ENCODE measurements at regions not wholly inside any gene's neighbourhood (a gene's known extent, or its start where the extent isn't known, plus 50 kb on each side); places are given as distances from the start of the nearest gene placed in this dataset.

DNA sequence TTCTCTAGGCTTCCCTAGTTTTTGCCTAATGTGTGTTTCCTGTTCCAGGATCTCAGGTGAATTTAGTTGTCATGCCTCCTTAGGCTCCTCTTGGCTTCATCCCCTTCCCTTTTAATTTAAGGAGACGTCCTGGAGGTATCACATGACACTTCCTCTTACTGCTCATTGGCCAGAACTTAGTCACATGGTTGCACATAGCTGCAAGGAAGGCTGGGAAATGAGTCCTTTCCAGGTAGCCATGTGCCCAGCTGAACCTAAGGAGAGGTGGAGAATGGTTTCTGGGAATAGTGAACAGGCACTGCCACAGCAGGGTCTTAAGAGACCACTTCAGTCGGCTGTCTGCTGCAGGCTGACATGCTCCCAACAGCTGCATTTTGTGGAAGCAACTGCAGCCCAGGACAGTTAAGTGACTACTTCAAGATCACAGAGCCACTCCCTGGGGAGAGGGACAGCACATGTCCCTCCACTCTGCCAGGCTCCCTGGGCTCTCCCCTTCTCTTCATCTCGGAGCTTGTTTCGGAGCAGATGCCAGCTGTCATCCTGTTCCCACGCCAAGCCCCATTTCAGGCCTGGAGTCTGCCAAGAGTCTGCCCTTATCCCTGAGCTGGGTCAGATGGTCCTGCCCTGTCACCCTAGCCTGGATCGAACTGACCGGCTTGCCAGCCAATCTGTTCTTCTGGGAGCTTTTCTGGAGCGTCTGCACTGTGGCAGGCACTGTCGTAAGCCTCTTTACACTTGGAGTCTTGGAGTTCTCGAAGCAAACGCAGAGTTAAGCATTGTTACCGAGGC is 81.4 kb upstream of the FOXF1 start:
- Mint-ChIP-seq H3K4me3 (no peak overlapping the region), H3K9me3 (no peaks in the 10 kb centered on the region), H3K36me3 (no peaks in the 10 kb centered on the region), H3K27ac (no peak overlapping the region), H3K27me3 (peaks cover 11% of the 10 kb centered on the region), H3K4me1 (no peaks in the 10 kb centered on the region)
- no peak for ATAC-seq (ENCODE audit: low read depth)
- no peak for DNase-seq (ENCODE audit: low spot score in 2 of 2)

- Mint-ChIP-seq H3K27ac (no peak overlapping the region), H3K9me3 (no peaks in the 10 kb centered on the region), H3K4me3 (no peak overlapping the region), H3K36me3 (no peaks in the 10 kb centered on the region), H3K4me1 (no peaks in the 10 kb centered on the region), H3K27me3 (peaks cover 11% of the 10 kb centered on the region)
- DNase-seq (ENCODE audit: low spot score in 2 of 2) (no peak), ATAC-seq (ENCODE audit: low read depth) (no peak)
These were observed 80.7 kb upstream of the FOXF1 start for GRCh38 chr16:86429663-86430062.

GRCh38 chr16:86430814-86431213 is 79.5 kb upstream of the FOXF1 start:
- H3K36me3 Mint-ChIP-seq, result no peaks in the 10 kb centered on the region
- ATAC-seq (ENCODE audit: low read depth), result no peak
- no peak overlapping the region for H3K4me3 Mint-ChIP-seq
- H3K9me3 Mint-ChIP-seq, result no peaks in the 10 kb centered on the region
- no peaks in the 10 kb centered on the region for H3K4me1 Mint-ChIP-seq
- no peak for DNase-seq (ENCODE audit: low spot score in 2 of 2)
- peaks cover 8% of the 10 kb centered on the region for H3K27me3 Mint-ChIP-seq
- no peak overlapping the region for H3K27ac Mint-ChIP-seq

DNA sequence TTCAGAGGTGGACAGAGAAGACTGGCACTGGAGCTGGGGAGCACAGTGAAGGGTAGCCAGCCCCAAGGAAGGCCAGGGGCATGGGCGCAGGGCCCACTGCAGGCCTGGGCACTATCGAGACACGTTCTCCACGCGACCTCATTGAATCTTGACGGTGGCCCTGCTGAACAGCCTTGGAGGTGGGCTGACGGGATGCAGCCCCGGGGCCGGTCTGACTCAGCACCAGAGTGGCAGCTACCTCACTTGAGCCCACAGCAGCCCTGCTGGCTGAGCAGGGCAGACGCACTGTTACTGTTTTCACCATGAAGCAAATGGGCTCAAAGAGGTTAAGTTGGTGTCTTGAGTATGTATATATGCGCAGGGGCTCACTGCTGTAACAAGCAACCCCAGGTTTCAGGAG is 78.8 kb upstream of the FOXF1 start:
- H3K4me1 Mint-ChIP-seq, result no peaks in the 10 kb centered on the region
- H3K27me3 Mint-ChIP-seq, result peaks cover 6% of the 10 kb centered on the region
- H3K36me3 Mint-ChIP-seq, result no peaks in the 10 kb centered on the region
- no peak overlapping the region for H3K27ac Mint-ChIP-seq
- DNase-seq (ENCODE audit: low spot score in 2 of 2) (no peak), ATAC-seq (ENCODE audit: low read depth) (no peak)
- H3K9me3 Mint-ChIP-seq, result no peaks in the 10 kb centered on the region
- H3K4me3 Mint-ChIP-seq, result no peak overlapping the region

DNA sequence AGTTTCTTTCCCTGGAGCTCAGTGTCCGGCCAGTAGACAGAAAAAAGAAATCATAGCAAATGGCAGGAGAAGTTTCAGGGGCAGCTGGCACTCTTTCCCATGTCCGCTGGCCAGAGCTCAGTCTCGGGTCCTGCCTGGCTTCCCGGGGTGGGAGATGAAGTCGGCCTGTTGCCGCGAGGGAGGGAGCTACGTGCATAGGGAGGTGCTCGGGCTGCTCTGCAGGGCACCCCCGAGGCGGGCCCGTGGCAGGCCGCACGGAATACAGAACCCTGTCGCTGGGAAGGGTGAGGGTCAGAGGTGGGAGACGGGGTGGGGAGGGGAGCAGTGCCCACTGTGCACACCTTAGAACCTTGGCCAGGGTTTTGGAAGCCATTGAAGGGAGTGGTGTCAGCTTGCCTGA is 78.3 kb upstream of the FOXF1 start:
- ATAC-seq (ENCODE audit: low read depth) (no peak), DNase-seq (ENCODE audit: low spot score in 2 of 2) (no peak)
- Mint-ChIP-seq H3K27ac (no peak overlapping the region), H3K4me3 (no peak overlapping the region), H3K36me3 (no peaks in the 10 kb centered on the region), H3K27me3 (peaks cover 6% of the 10 kb centered on the region), H3K4me1 (no peaks in the 10 kb centered on the region), H3K9me3 (no peaks in the 10 kb centered on the region)

DNA sequence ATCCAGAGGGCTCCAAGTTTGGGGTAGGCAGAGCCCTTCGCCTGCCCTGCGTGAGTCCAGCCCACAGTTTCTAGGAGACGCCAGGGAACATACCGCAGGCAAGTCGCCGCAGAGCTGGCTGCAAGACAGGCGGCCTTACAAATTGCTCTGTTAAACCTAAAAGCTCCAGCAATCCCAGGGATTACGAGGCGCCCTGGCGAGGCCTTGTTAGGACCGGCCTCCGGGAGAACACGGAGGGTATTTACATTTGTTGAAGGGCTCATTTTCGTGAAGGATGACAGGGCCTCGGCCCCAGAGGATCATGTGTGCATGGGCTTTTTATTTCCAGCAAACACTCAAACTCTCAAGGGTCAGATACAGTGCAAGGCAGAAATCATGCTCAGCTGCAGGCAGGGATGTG is 77.6 kb upstream of the FOXF1 start:
- Mint-ChIP-seq H3K4me1 (no peaks in the 10 kb centered on the region), H3K4me3 (no peak overlapping the region), H3K27me3 (peaks cover 8% of the 10 kb centered on the region), H3K9me3 (peaks cover 4% of the 10 kb centered on the region), H3K36me3 (no peaks in the 10 kb centered on the region), H3K27ac (no peak overlapping the region)
- ATAC-seq (ENCODE audit: low read depth), result no peak
- DNase-seq (ENCODE audit: low spot score in 2 of 2), result no peak

DNA sequence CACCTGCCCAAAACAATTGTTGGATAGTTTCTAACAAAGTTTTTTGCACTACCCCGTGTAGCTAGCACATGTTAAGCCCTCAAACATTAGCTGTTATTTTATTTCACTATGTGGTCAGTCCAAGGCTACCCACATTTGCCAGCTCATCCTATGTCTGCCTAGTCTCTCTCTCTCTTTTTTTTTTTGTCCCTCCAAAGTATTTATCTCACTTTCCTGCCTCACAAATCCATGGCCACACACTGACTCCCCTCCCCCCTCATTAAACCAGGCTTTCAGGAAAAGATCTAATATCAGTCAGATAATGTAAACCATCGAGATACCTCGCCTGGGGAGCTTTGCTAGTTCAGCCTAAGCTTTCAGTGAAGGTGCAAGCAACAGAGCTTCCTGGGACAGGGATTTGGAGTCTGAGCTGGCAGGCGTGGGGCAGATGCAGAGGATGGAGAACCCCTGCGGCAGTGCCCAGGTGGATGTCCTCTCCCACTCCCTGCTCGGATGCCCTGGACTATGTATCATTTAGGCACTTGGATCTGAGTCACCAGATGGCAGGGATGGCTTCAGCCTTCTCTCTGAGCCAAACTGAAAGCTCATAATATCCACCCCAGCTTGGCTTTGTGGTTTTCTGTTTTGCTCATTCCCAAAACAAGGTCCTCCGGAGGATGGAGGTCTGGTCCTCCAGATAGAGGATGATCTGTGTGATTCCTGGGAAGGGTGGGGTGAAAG is 73.7 kb upstream of the FOXF1 start:
- Mint-ChIP-seq H3K36me3 (no peaks in the 10 kb centered on the region), H3K27ac (no peak overlapping the region), H3K9me3 (peaks cover 4% of the 10 kb centered on the region), H3K4me3 (no peak overlapping the region), H3K4me1 (no peaks in the 10 kb centered on the region), H3K27me3 (peaks cover 8% of the 10 kb centered on the region)
- DNase-seq (ENCODE audit: low spot score in 2 of 2), result no peak
- ATAC-seq (ENCODE audit: low read depth), result no peak

DNA sequence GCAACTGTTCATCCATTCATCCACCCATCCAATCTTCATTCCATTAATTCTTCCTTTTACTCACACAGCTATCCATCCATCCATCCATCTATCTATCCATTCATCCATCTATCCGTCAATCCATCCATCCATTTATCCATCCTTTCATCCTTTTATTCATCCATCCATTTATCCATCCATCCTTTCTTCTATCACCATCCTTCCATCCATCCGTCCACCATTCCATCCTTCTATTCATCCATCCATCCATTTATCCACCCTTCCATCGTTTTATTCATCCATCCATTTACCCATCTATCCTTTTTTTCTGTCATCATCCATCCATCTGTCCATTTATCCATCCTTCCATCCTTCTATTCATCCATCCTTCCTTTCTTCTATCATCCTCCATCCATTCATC is 73.0 kb upstream of the FOXF1 start:
- no peaks in the 10 kb centered on the region for H3K36me3 Mint-ChIP-seq
- ATAC-seq (ENCODE audit: low read depth) (no peak), DNase-seq (ENCODE audit: low spot score in 2 of 2) (no peak)
- peaks cover 4% of the 10 kb centered on the region for H3K9me3 Mint-ChIP-seq
- no peak overlapping the region for H3K27ac Mint-ChIP-seq
- no peaks in the 10 kb centered on the region for H3K4me1 Mint-ChIP-seq
- H3K4me3 Mint-ChIP-seq, result no peak overlapping the region
- peaks cover 8% of the 10 kb centered on the region for H3K27me3 Mint-ChIP-seq

- Mint-ChIP-seq H3K36me3 (no peaks in the 10 kb centered on the region), H3K4me1 (no peaks in the 10 kb centered on the region), H3K4me3 (no peak overlapping the region), H3K27me3 (peaks cover 8% of the 10 kb centered on the region), H3K27ac (no peak overlapping the region), H3K9me3 (no peaks in the 10 kb centered on the region)
- DNase-seq (ENCODE audit: low spot score in 2 of 2) (no peak), ATAC-seq (ENCODE audit: low read depth) (no peak)
These were observed 67.6 kb upstream of the FOXF1 start for GRCh38 chr16:86442703-86443102.

GRCh38 chr16:86443508-86444147 is 66.7 kb upstream of the FOXF1 start:
- no peaks in the 10 kb centered on the region for H3K4me1 Mint-ChIP-seq
- H3K27ac Mint-ChIP-seq, result no peak overlapping the region
- DNase-seq (ENCODE audit: low spot score in 2 of 2) (no peak), ATAC-seq (ENCODE audit: low read depth) (no peak)
- peaks cover 10% of the 10 kb centered on the region for H3K27me3 Mint-ChIP-seq
- no peaks in the 10 kb centered on the region for H3K36me3 Mint-ChIP-seq
- H3K4me3 Mint-ChIP-seq, result no peak overlapping the region
- no peaks in the 10 kb centered on the region for H3K9me3 Mint-ChIP-seq

DNA sequence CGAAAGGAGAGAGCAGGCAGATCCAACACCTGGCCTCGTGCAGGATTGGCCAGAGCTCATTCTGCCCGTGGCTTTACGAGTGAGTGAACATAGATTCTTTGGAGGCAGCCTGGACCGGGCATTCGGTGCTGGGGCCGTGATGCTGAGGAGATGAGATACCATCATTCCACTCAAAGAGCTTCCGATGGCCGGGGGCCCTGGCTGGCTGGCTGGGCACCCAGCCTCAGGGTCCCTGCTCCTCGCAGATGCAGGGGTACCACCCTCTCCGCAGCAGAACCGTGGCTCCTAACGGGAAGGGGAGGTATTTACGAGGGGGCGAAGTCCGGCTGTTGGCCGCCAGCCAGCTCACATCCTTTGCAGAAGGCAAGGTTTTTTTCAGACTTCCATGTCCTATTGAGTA is 66.1 kb upstream of the FOXF1 start:
- H3K4me3 Mint-ChIP-seq, result no peak overlapping the region
- H3K4me1 Mint-ChIP-seq, result no peaks in the 10 kb centered on the region
- H3K36me3 Mint-ChIP-seq, result no peaks in the 10 kb centered on the region
- DNase-seq (ENCODE audit: low spot score in 2 of 2), result no peak
- H3K27me3 Mint-ChIP-seq, result peaks cover 10% of the 10 kb centered on the region
- H3K9me3 Mint-ChIP-seq, result no peaks in the 10 kb centered on the region
- H3K27ac Mint-ChIP-seq, result no peak overlapping the region
- no peak for ATAC-seq (ENCODE audit: low read depth)

DNA sequence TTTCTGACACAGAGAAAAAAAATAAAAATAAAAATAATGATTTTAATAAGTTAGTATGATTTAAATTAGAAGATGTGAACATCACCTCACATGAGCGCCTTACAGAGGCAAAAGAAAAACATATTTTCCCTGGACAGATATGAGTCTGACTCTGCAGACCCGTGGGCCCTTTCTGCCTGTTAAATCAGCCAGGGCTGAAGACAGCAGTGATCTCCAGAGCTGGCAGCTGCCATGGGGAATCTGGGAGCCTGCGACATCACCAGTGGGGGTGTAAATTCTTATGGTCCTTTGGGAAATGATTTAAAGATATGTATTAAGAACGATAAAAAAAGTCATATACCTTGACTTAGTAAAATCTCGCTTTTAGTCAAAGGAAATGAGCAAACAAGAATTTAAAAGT is 65.7 kb upstream of the FOXF1 start:
- H3K9me3 Mint-ChIP-seq, result no peaks in the 10 kb centered on the region
- H3K27me3 Mint-ChIP-seq, result peaks cover 10% of the 10 kb centered on the region
- H3K27ac Mint-ChIP-seq, result no peak overlapping the region

DNA sequence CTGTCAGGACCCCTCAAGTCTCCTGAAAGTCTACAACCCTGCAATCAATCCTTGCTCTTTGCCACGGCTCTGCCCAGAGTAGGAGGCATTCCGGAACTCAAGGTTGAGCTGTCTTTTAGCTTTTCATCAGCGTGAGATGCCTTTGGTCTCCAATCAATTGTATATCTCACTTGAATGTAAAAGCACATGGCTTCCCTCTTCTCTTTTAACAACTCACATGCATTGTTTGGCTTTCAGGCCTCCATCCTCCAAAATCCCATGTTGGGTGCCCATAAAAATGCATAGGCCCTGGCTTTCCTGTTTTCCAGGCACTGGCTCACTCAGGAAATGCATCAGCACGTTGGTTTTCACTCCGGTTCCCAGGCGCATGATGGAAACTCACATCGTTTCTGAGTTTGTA is 64.0 kb upstream of the FOXF1 start:
- Mint-ChIP-seq H3K4me3 (no peak overlapping the region), H3K9me3 (no peaks in the 10 kb centered on the region), H3K27ac (no peak overlapping the region), H3K36me3 (no peaks in the 10 kb centered on the region), H3K4me1 (no peaks in the 10 kb centered on the region), H3K27me3 (peaks cover 12% of the 10 kb centered on the region)
- no peak for ATAC-seq (ENCODE audit: low read depth)
- no peak for DNase-seq (ENCODE audit: low spot score in 2 of 2)

More for the DNA sequence above, 65.7 kb upstream of the FOXF1 start:
- no peak for DNase-seq (ENCODE audit: low spot score in 2 of 2)
- no peak for ATAC-seq (ENCODE audit: low read depth)
- Mint-ChIP-seq H3K4me1 (no peaks in the 10 kb centered on the region), H3K4me3 (no peak overlapping the region), H3K36me3 (no peaks in the 10 kb centered on the region)

DNA sequence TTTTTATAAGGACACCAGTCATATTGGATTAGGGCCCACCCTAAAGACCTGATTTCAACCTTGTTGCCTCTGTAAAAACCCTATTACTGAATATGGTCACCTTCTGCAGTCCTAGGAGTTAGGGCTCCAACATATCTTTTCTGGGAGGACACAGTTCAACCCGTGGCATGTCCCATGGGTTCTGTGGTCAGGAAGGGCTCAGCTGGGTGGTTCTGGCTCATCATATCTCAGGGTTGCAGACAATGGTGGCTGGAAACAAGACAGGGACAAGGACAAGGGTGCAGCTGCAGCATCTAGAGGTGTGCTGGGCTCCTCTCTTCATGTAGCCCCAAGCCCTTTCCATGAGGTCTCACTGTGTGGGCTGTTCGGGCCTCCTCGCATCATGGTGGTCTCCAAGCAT is 63.1 kb upstream of the FOXF1 start:
- H3K27me3 Mint-ChIP-seq, result peaks cover 15% of the 10 kb centered on the region
- H3K36me3 Mint-ChIP-seq, result no peaks in the 10 kb centered on the region

More for the DNA sequence above, 63.1 kb upstream of the FOXF1 start:
- ATAC-seq (ENCODE audit: low read depth) (no peak), DNase-seq (ENCODE audit: low spot score in 2 of 2) (no peak)
- Mint-ChIP-seq H3K4me3 (no peak overlapping the region), H3K27ac (no peak overlapping the region), H3K9me3 (no peaks in the 10 kb centered on the region), H3K4me1 (no peaks in the 10 kb centered on the region)

All from memory B cell (primary cell).